HG03571 (cell line): ENCODE measurements at regions not wholly inside any gene's neighbourhood (a gene's known extent, or its start where the extent isn't known, plus 50 kb on each side); places are given as distances from the start of the nearest gene placed in this dataset.
"Not testable (repeated sequence)": the region's sequence is repeated elsewhere in the genome, so short reads cannot be mapped to it uniquely, and the experiment has no call there.

Source experiments
- ATAC-seq: cut with Tn5 transposase; IDR thresholded peaks from one replicate; pipeline ENCODE4 v1.9.1; 2021; ENCODE audit not compliant: unreplicated experiment

GRCh38 chr1:112855152-112855828, 100.7 kb downstream of the SLC16A1 start:
- no peak for ATAC-seq

GRCh38 chr1:112854368-112854984, 101.5 kb downstream of the SLC16A1 start:
- ATAC-seq: not testable (repeated sequence)

GRCh38 chr1:112853915-112854314, 102.1 kb downstream of the SLC16A1 start:
- ATAC-seq: not testable (repeated sequence)

GRCh38 chr1:112852934-112853333, 103.1 kb downstream of the SLC16A1 start:
- no peak for ATAC-seq

GRCh38 chr1:112852276-112852675, 103.7 kb downstream of the SLC16A1 start:
- no peak for ATAC-seq

- ATAC-seq: no peak
Observed at GRCh38 chr1:112850034-112850757, 105.8 kb downstream of the SLC16A1 start.

- ATAC-seq: no peak
Observed at GRCh38 chr1:112849425-112850033, 106.5 kb downstream of the SLC16A1 start.

- no peak for ATAC-seq
Observed at GRCh38 chr1:112841825-112842224, 114.2 kb downstream of the SLC16A1 start.

- peak; percentile 75 for ATAC-seq
Observed at GRCh38 chr1:112840631-112841624, 115.1 kb downstream of the SLC16A1 start.

- no peak for ATAC-seq
Observed at GRCh38 chr1:112836642-112837041, 119.4 kb downstream of the SLC16A1 start.

GRCh38 chr1:112833806-112834205, 118.7 kb upstream of the PPM1J start:
- no peak for ATAC-seq

- not testable (repeated sequence) for ATAC-seq
Observed at GRCh38 chr1:112832259-112832658, 117.1 kb upstream of the PPM1J start.

- not testable (repeated sequence) for ATAC-seq
Observed at GRCh38 chr1:112829691-112830090, 114.6 kb upstream of the PPM1J start.

GRCh38 chr1:112828716-112829115, 113.6 kb upstream of the PPM1J start:
- no peak for ATAC-seq

GRCh38 chr1:112827391-112827790, 112.3 kb upstream of the PPM1J start:
- ATAC-seq: not testable (repeated sequence)

GRCh38 chr1:112826217-112826944, 111.2 kb upstream of the PPM1J start:
- no peak for ATAC-seq

- ATAC-seq: not testable (repeated sequence)
Observed at GRCh38 chr1:112825563-112826216, 110.6 kb upstream of the PPM1J start.

GRCh38 chr1:112825075-112825474, 109.9 kb upstream of the PPM1J start:
- ATAC-seq: not testable (repeated sequence)
